PFSK-1 (cell line): ENCODE measurements at regions not wholly inside any gene's neighbourhood (a gene's known extent, or its start where the extent isn't known, plus 50 kb on each side); places are given as distances from the start of the nearest gene placed in this dataset.

Source experiments
- FOXP2 ChIP-seq: optimal IDR thresholded peaks from 2 replicates; pipeline ENCODE3; 2011; ENCODE audit warnings: borderline replicate concordance, control low read depth, inconsistent platforms; ENCODE audit not compliant: insufficient read depth; ENCODE audit errors: extremely low read length, extremely low read depth
- POLR2AphosphoS5 ChIP-seq: IDR thresholded peaks from 2 replicates; pipeline ENCODE4 v1.6.1; 2012; ENCODE audit warnings: low read depth, mild to moderate bottlenecking, control low read depth, low read length, moderate library complexity
- REST ChIP-seq, 2 experiments: IDR thresholded peaks; 2 replicates each; pipeline versions ENCODE4 v1.6.1 to v1.8.0; 2011 to 2012; ENCODE audit warnings: low read depth in 2 of 2, low read length in 2 of 2, control low read depth in 1 of 2, inconsistent platforms in 1 of 2, mild to moderate bottlenecking in 1 of 2, moderate library complexity in 1 of 2; ENCODE audit not compliant: insufficient read depth in 1 of 2
- SIN3A ChIP-seq: IDR thresholded peaks from 2 replicates; pipeline ENCODE4 v1.6.1; 2012; ENCODE audit warnings: mild to moderate bottlenecking, low read length, moderate library complexity, borderline replicate concordance; ENCODE audit not compliant: insufficient read depth
- TAF1 ChIP-seq: IDR thresholded peaks from 2 replicates; pipeline ENCODE4 v1.6.1; 2012; ENCODE audit warnings: low read length, control low read depth, borderline replicate concordance; ENCODE audit not compliant: insufficient read depth

DNA sequence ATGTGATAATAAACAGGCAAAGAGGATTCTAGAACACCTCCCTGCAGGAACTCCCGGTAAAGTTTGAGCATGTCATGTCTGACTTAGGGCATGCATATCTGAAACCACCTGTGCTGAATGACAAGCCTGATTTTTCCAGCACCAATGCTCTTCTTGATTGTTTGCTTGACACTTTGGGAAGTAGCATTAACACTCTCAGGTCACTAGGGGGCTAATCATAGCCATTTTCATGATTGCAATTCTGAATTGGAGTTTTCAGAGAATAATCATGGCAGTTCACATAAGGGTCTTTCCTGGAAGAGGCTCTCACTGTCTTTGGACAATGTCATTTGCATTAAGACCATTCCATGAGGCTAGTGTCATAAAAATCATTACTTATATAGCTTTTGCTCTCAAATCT lies 234.4 kb upstream of the MTNR1B start:
- no peak for TF ChIP-seq TAF1
- no peak for TF ChIP-seq SIN3A
- TF ChIP-seq REST (IDR thresholded peaks at IDR 0.05; ENCODE audit: insufficient read depth in 1 of 2, low read depth in 2 of 2, low read length in 2 of 2): no peak
- TF ChIP-seq POLR2AphosphoS5: no peak
- TF ChIP-seq FOXP2: no peak

GRCh38 chr11:92738276-92738675 lies 231.2 kb upstream of the MTNR1B start:
- no peak for TF ChIP-seq REST (IDR thresholded peaks at IDR 0.05; ENCODE audit: insufficient read depth in 1 of 2, low read depth in 2 of 2, low read length in 2 of 2)
- TF ChIP-seq TAF1: no peak
- no peak for TF ChIP-seq FOXP2
- no peak for TF ChIP-seq SIN3A
- TF ChIP-seq POLR2AphosphoS5: no peak

- TF ChIP-seq TAF1 (no peak), SIN3A (no peak), REST (IDR thresholded peaks at IDR 0.05; ENCODE audit: insufficient read depth in 1 of 2, low read depth in 2 of 2, low read length in 2 of 2) (no peak), POLR2AphosphoS5 (no peak), FOXP2 (no peak)
Observed at GRCh38 chr11:92739041-92739440, 230.4 kb upstream of the MTNR1B start.

DNA sequence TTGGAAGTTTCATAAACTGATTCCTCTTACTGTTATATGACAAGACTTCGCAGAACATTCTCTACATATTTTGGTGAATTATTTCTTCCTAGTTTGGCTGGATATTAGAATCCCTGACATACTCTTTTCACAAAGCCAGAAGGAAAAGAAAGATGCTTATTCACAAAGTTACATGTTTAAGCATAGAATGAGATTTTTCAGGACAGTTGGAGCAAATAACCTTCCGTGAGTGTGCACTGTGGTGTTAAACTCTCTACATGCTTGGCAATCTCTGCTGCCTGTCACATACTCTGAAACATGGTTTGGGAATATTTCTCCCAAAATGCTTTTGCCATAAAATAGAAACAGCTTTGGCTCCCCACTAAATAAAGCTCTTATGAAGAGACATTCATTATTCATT lies 230.0 kb upstream of the MTNR1B start:
- no peak for TF ChIP-seq TAF1
- no peak for TF ChIP-seq POLR2AphosphoS5
- TF ChIP-seq FOXP2: no peak
- TF ChIP-seq REST (IDR thresholded peaks at IDR 0.05; ENCODE audit: insufficient read depth in 1 of 2, low read depth in 2 of 2, low read length in 2 of 2): no peak
- no peak for TF ChIP-seq SIN3A

DNA sequence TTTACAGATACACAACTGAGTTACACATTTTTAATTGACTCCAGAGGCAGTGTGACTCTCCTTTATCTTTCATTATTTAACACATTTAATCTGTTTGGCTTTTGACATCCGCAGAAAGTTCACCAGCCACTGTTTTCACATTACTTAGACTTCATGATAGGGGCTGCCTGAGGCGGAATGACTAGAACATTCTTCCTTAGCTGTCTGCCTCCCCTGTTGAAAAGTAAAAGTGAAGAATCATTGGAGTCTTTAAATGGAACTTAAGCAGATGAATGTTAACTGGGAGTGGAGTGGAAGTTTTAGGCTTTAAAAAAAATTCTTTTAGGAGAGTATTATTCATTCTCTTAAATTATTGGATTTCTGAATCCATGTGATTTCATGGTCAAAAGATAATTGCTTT lies 229.2 kb upstream of the MTNR1B start:
- TF ChIP-seq REST (IDR thresholded peaks at IDR 0.05; ENCODE audit: insufficient read depth in 1 of 2, low read depth in 2 of 2, low read length in 2 of 2) (no peak), TAF1 (no peak), SIN3A (no peak), POLR2AphosphoS5 (no peak), FOXP2 (no peak)
